GM13976 (cell line): ENCODE measurements at regions not wholly inside any gene's neighbourhood (a gene's known extent, or its start where the extent isn't known, plus 50 kb on each side); places are given as distances from the start of the nearest gene placed in this dataset.

ENCODE experiments used
- DNase-seq: peaks from one replicate; pipeline ENCODE4 v3.0.0; 2012; ENCODE audit warnings: low spot score
- CTCF ChIP-seq: IDR thresholded peaks from 2 replicates; pipeline ENCODE4 v1.5.1; 2012; ENCODE audit warnings: borderline replicate concordance, mild to moderate bottlenecking; ENCODE audit not compliant: insufficient read depth; ENCODE audit errors: extremely low read depth, missing control alignments, control extremely low read depth
- in situ Hi-C: fragments of 300-500 bp; cut with MboI; formaldehyde crosslinking; loops from one replicate; pipeline ENCODE4 v1.12.0; 2022; ENCODE audit warnings: low sequenced_read_pairs, mixed read lengths, inconsistent platforms; ENCODE audit not compliant: unreplicated experiment

DNA sequence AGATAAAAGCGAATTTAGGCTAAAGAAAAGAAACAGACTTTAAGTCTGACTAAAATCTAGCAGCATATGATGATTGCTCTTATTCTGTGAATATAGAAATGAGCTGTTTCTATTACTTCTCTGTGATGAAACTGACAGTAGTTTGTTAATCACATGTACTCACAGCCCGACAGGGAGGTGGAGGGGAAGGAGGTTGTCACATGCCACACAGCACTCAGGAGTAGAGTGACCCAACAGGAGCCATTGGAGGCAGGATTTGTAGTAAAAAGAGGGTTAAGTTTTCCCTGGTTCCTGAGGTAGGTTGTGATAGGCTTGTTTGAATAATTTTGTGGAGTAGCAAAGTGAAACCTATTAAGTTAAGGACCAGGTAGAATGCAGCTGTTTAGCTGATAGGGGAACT lies 495.9 kb downstream of the CENPC start:
- TF ChIP-seq CTCF = no peak

DNA sequence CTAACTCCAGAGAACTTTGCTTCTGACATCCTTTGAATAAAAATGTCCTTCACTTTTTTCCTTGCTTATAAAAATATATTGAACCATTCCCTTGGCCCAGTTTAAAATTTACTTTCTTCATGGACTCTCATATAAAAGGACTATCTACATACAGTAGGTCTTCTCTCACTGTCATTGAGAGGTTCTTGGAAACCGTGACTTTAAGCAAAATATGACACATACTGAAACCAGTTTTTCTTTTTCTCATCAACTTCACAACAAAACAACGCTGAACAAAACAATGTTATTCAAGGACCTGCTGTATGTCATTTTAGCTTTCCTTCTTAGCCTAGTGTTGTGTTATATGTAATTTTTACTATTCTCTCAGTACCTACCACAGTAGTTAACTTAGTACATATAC lies 496.8 kb downstream of the CENPC start:
- DNase-seq = no peak
- in situ Hi-C loops = no loop called here
- TF ChIP-seq CTCF = no peak

More for the DNA sequence above, 495.9 kb downstream of the CENPC start:
- DNase-seq = no peak
- in situ Hi-C loops = no loop called here

- no peak for DNase-seq
- no peak for TF ChIP-seq CTCF
- in situ Hi-C loops = no loop called here
Measured at GRCh38 chr4:67040315-67040714, 505.0 kb downstream of the CENPC start.

- no peak for TF ChIP-seq CTCF
- no peak for DNase-seq
- in situ Hi-C loops = no loop called here
Measured at GRCh38 chr4:67038228-67038566, 507.1 kb downstream of the CENPC start.

GRCh38 chr4:67037504-67038227 lies 507.6 kb downstream of the CENPC start:
- no peak for TF ChIP-seq CTCF
- in situ Hi-C loops = no loop called here
- no peak for DNase-seq

DNA sequence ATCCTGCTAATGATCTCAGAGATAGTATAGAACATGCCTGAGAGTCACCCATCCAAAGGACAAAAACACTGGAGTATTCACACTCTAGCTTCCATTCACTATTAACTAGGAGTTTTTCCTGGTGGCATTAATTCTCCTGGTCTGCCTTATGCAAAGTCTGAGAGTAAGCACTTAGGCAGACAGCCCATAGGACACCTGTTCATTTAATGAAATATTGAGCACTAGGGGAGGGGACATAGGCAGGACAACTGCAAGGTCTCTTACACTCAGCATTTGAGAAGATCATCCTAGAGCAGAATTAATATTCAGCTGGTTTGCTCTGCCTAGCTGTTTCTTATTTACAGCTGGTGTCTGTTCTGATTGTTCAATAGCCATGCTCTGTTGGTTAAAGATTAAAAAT lies 508.5 kb downstream of the CENPC start:
- in situ Hi-C loops = no loop called here
- no peak for TF ChIP-seq CTCF
- DNase-seq = no peak
